Astrocyte (in vitro differentiated cells and primary cell): ENCODE measurements at regions not wholly inside any gene's neighbourhood (a gene's known extent, or its start where the extent isn't known, plus 50 kb on each side); places are given as distances from the start of the nearest gene placed in this dataset.

ENCODE experiments used
- EZH2 ChIP-seq: IDR thresholded peaks from 2 replicates; pipeline ENCODE4 v1.6.1; 2012; ENCODE audit warnings: mild to moderate bottlenecking, low read length, inconsistent platforms; ENCODE audit not compliant: insufficient read depth
- TF ChIP-seq, protein P1 (sequence below): IDR thresholded peaks from 2 replicates; pipeline ENCODE4 v1.5.1; 2011; ENCODE audit warnings: low read depth, mild to moderate bottlenecking, inconsistent platforms, low read length, moderate library complexity; ENCODE audit not compliant: insufficient read depth

DNA sequence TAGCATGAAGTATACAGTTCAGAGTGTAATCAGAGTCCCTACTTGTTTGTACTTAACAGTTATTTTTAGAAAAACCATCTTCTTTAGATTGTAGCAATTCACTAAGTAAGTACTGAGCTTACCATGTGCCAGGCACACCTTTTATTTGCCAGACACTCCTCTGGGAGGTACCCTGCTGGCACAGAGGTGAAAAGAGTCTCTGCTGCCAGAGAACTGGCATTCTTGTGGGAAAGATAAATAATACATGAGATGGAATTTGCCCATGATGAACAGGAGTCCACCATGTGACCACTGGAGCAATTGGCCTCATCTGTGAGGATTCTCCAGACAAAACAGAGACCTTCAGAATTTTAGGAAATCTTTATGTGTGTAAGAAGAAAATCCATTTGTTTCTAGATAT lies 199.3 kb upstream of the SLC16A7 start:
- TF ChIP-seq, protein P1, sequence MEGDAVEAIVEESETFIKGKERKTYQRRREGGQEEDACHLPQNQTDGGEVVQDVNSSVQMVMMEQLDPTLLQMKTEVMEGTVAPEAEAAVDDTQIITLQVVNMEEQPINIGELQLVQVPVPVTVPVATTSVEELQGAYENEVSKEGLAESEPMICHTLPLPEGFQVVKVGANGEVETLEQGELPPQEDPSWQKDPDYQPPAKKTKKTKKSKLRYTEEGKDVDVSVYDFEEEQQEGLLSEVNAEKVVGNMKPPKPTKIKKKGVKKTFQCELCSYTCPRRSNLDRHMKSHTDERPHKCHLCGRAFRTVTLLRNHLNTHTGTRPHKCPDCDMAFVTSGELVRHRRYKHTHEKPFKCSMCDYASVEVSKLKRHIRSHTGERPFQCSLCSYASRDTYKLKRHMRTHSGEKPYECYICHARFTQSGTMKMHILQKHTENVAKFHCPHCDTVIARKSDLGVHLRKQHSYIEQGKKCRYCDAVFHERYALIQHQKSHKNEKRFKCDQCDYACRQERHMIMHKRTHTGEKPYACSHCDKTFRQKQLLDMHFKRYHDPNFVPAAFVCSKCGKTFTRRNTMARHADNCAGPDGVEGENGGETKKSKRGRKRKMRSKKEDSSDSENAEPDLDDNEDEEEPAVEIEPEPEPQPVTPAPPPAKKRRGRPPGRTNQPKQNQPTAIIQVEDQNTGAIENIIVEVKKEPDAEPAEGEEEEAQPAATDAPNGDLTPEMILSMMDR = no peak
- TF ChIP-seq EZH2 = no peak
